ENCODE measurements at regions not wholly inside any gene's neighbourhood (a gene's known extent, or its start where the extent isn't known, plus 50 kb on each side); places are given as distances from the start of the nearest gene placed in this dataset.
"Not testable (repeated sequence)": the region's sequence is repeated elsewhere in the genome, so short reads cannot be mapped to it uniquely, and the experiment has no call there.

DNA sequence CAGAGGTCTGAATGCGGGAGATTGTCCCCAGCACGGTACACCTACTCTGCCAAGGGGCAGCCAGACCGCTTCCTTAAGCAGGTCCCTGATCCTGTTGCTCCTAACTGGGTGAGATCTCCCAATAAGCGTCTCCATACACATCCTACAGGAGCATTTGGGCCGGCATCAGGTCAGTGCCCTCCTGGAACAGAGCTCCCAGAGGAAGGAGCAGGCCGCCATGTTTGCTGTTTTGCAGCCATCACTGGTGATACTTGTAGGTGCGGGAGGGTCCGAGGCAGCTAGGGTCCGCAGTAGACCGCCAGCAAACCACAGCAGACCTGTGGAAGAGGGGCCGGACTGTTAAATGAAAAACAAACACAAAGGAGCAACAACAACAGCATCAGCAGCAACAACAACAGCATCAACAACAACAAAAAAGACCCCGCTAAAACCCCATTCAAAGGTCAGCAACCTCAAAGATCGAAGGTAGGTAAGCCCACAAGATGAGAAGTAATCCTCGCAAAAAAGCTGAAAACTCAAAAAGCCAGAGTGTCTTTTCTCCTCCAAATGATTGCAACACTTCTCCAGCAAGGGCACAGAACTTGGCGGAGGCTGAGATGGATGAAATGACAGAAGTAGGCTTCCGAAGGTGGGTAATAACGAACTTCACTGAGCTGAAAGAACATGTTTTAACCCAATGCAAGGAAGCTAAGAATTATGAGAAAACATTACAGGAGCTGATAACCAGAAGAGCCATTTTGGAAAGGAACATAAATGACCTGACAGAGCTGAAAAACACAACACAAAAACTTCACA, 79.0 kb upstream of the CDH7 start:
- no peak for DNase-seq

DNA sequence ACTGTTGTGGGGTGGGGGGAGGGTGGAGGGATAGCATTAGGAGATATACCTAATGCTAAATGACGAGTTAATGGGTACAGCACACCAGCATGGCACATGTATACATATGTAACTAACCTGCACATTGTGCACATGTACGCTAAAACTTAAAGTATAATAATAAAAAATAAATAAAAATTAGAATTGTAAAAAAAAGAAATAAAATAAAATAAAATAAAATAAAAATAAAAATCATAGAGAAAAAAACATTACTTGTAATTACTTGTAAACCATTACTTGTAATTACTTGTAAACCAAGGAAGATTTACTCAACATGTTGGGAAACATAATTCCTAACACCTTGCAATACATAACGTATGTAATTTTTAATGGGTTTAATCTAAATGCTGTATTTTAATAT, 80.7 kb upstream of the CDH7 start:
- DNase-seq = not testable (repeated sequence)

DNA sequence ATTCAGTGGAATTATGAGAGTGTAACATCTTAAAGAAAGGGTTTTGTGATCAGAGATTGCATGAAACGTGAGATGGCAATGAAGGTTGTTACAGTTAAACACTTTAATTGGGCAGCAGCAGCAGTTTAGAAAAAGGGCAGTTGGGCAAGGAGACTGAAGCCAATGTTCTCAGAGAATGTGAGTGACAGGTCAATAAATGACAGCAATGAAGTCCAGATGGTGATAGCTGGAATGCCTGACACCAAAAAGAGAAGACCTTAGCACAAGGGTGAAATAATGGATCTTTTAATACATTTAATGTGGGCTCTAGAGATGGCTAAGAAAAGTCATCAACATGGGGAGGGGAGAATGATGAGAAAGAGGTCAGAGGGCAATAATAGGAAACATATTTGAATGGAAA, 89.4 kb upstream of the CDH7 start:
- no peak for DNase-seq

- no peak for DNase-seq
Measured at GRCh38 chr18:65659912-65660311, 90.9 kb upstream of the CDH7 start.

GRCh38 chr18:65659312-65659711, 91.5 kb upstream of the CDH7 start:
- no peak for DNase-seq

DNA sequence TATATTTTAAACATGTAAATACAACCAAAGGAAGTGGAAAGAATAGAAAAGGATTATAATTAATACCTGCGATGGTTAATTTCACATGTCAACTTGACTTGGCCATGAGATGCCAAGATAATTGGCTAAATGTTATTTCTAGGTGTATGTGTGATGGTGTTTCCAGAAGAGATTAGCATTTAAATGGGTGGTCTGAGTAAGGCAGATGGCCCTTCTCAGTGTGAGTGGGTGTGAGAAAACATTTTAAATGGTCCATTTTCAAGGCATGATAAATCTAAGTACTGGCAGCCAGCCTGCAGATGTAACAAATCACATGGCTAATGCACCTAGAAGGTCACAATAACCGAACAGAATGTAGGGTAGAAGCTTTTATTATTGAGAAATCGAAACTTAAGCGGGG, 99.6 kb upstream of the CDH7 start:
- DNase-seq = no peak

GRCh38 chr18:65632236-65632635, 118.6 kb upstream of the CDH7 start:
- no peak for DNase-seq

GRCh38 chr18:65631766-65632165, 119.0 kb upstream of the CDH7 start:
- no peak for DNase-seq

DNA sequence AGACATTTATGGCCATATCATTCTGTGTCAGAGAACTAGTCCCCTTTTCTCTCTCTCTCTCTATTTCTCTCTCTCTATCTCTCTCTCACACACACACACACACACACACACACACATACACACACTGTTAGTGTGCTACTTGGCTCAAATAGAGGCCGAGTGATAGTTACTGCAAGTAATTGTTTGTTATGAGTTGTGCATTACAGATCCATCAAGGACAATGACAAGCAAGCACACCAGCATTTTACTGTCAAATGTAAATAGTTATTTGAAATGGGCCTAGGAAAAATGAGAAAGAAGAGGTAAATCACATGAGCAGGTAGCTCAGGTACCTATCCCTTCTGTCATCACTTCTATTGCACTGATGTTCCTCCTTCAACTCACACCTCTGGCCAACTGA, 122.4 kb upstream of the CDH7 start:
- no peak for DNase-seq

- no peak for DNase-seq
Measured at GRCh38 chr18:65623676-65624075, 127.1 kb upstream of the CDH7 start.

DNA sequence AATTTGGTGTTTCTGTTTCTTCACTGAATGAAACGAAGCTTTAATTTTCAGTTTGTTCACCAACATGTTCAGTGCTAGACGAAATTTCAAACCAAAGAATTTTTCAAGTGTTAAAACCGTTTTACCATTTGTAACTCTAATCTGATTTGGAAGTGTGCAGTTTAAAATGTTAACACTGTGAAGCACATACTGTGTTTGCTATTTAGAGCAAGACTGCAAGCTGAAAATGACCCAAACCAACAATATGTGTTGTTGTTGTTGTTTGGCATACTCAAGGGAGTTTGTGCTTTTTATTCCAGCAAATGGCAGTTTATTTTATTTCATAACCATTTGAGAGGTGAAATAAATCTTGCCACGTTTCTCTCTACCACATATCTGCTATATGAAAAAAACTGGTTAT, 128.4 kb upstream of the CDH7 start:
- no peak for DNase-seq

DNA sequence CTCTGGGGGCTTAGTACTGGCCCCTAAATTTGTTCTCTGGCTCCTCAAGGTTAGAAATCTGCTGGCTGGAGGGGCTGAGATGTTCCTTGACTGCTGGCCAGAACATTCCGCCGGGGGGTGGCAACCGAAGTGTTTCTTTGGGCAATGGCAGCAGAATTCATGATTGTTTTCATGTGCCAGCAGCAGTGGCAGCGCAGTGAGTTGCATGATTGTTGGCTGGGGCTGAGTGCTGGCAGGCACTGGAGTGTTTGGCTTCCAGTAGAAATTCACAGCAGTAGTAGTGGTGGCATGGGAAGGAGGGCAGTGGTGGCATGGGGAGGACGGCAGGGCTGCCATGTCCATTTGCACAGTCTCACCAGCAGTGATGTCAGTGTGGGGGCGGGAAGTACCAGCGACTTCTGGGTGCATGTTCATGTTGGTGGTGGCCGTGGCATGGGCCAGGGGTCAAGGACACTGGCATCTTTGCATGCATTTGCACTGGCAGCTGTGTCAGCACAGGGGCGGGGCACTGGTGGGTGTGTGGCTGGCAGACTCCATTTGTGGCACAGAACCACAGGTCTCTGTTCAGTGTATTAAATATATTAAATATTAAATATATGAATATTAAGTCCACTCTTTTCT, 130.6 kb upstream of the CDH7 start:
- no peak for DNase-seq

DNA sequence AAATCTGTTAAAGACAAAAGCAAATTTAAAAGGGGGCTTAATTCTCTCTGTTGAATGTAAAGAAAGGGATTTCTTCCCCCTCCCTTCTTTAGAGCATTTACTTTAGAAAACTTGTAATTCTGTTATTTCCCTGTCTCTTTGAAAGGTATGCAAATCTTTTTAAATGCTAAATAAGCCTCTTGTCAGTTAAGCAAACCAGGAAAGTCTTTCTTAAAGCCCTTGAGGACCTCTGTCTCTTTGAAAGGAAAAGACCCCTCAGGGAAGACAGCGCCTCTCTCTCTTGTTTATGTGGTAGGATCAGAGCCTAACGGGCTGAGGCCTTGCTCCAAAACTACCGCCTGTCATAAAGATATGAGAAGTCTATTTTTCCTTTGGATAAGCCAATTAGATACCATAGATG, 139.9 kb upstream of the CDH7 start:
- no peak for DNase-seq

GRCh38 chr18:65608471-65608870, 142.3 kb upstream of the CDH7 start:
- no peak for DNase-seq

- no peak for DNase-seq
Measured at GRCh38 chr18:65607161-65607560, 143.7 kb upstream of the CDH7 start.

DNA sequence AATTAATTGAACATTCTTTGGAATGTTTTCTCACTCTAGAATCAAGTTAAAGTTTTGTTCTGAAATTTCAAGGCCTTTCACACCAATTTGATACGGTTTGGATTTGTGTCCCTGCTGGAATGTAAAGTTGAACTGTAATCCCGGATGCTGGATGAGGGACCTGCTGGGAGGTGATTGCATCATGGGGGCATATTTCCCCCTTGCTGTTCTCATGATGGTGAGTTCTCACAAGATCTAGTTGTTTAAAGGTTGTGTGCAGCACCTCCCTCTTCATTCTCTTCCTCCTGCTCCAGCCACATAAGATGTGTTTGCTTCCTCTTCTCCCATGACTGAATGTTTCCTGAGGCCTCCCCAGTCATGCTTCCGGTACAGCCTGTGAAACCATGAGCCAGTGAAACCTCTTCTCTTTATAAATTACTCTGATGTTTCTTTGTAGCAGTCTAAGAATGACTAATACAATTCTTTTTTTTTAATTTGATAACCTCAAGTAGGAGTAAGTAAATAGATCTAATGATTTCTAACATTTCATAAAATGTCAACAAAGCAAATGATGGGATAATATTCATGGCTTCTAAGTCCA, 144.2 kb upstream of the CDH7 start:
- no peak for DNase-seq

DNA sequence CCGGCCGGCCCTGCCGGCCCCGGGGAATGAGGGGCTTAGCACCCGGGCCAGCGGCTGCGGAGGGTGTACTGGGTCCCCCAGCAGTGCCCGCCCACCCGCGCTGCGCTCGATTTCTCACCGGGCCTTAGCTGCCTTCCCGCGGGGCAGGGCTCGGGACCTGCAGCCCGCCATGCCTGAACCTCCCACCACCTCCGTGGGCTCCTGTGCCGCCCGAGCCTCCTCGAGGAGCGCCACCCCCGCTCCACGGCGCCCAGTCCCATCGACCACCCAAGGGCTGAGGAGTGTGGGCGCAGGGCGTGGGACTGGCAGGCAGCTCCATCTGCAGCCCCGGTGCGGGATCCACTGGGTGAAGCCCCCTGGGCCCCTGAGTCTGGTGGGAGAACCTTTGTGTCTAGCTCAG, 145.5 kb upstream of the CDH7 start:
- DNase-seq = not testable (repeated sequence)

DNA sequence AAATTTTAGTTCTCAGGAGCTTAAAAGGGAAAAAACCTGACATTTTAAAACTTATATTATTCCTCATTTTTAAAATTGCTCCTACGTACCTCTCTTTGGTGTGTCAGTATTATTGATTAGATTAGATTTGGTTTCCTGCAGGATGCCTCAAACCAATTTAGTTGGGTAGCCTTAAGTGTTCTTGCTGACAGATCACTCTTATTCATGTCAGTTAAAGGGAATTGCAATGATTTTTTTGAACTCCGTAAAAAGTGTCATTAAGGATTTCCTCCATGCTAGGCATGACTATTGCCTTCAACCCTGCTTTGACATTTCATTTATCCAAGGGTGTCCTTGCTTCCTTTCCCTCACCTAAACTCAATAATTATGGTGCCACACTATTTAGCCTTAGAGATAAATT, 149.0 kb upstream of the CDH7 start:
- no peak for DNase-seq

DNA sequence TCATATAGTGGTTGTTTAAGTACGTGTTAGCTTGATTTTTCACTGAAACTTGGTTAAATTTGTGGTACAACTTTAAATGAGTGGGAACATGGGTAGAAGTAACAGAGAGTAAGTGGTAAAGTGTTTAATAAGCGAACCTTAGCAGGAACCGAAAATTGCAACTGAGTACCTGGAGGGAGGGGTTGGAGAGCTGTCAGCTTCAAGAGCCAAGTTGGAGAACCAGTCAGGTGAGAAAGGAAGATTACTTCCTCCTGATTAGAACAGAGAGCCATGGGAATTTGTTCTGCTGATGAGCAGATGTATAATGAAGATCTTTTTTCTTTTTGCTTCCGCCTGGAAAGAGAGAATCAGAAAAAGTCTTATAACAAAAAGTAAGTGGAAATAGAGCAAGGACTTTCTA, 158.4 kb upstream of the CDH7 start:
- no peak for DNase-seq

DNA sequence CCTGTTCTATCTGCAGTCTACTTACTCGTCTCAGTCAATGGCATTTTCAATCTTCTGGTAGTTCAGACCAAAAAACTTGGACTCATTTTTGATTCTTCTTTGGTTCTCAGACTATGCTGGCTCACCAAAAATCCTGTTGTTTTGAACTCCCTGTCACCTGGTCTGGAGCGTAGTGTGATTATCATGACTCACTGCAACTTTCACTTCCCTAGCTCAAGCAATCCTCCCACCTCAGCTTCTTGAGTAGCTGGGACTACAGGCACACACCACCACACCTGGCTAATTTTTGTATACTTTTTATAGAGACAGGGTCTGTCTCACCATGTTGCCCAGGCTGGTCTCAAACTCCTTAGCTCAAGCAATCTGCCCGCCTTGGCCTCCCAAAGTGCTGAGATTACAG, 163.3 kb upstream of the CDH7 start:
- DNase-seq = no peak

GRCh38 chr18:65582094-65582493, 168.7 kb upstream of the CDH7 start:
- not testable (repeated sequence) for DNase-seq

GRCh38 chr18:65568866-65569265, 181.9 kb upstream of the CDH7 start:
- no peak for DNase-seq

DNA sequence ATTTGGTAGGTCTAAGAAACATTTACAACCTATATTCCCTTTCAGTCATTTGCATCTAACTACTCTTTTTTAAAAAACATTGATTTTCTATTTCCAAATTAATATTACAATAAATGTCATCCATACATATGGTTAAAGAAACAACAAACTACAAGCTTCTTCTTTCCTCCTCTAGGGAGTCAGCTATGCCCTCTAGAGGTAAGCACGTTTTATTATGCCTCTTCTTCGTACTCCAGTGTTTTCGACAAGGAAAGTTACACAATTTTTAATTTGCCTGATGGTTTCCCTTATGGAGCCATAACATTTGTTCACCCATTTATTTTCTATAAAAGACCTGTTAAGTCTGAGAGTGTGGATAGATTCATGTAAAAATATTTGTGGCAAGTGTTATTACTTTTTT, 183.4 kb upstream of the CDH7 start:
- no peak for DNase-seq

- DNase-seq = no peak
Measured at GRCh38 chr18:65548316-65548715, 202.5 kb upstream of the CDH7 start.

DNA sequence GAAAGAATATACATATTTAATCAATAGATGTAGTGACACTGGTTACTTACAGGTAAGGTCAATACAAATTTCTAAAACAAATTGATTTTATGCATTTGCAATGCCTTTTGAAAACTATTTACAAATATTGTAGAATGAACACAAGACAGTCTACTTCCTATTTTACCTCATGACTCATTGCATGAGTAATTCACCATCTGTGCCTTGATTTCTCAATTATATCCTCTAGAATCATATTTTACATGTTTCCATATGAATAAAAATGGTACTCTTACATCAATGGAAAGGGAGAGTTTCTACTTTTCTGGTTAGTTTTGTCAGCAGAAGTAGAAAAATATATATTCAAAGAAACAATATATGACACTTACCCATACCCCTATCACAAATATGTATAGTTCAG, 203.8 kb upstream of the CDH7 start:
- DNase-seq = no peak

Data from NCI-H187 treated with DMSO at 0.1 percent for 48 hours (cell line).